GM12875 (cell line): ENCODE measurements at regions not wholly inside any gene's neighbourhood (a gene's known extent, or its start where the extent isn't known, plus 50 kb on each side); places are given as distances from the start of the nearest gene placed in this dataset.

Experiments
- H3K4me3 ChIP-seq: one replicate; pipeline ENCODE4 v1.5.1; 2011; ENCODE audit warnings: low read depth, low read length, control low read depth
- CTCF ChIP-seq: IDR thresholded peaks from 2 replicates; pipeline ENCODE4 v1.5.1; 2011; ENCODE audit warnings: low read depth, mild to moderate bottlenecking, control low read depth, inconsistent platforms, low read length, moderate library complexity, borderline replicate concordance; ENCODE audit not compliant: insufficient read depth

GRCh38 chr11:120041625-120042024 lies 96.3 kb downstream of the TRIM29 start:
- TF ChIP-seq CTCF, result no peak
- H3K4me3 ChIP-seq, result no peak overlapping the region

GRCh38 chr11:120040151-120040840 lies 97.6 kb downstream of the TRIM29 start:
- TF ChIP-seq CTCF, result no peak
- H3K4me3 ChIP-seq, result no peak overlapping the region

- TF ChIP-seq CTCF, result no peak
Observed at GRCh38 chr11:120039039-120039438, 98.9 kb downstream of the TRIM29 start.

GRCh38 chr11:120037111-120037510 lies 100.8 kb downstream of the TRIM29 start:
- no peak overlapping the region for H3K4me3 ChIP-seq
- no peak for TF ChIP-seq CTCF

More at GRCh38 chr11:120039039-120039438, 98.9 kb downstream of the TRIM29 start:
- H3K4me3 ChIP-seq, result no peak overlapping the region

GRCh38 chr11:120035756-120036155 lies 102.2 kb downstream of the TRIM29 start:
- no peak overlapping the region for H3K4me3 ChIP-seq
- TF ChIP-seq CTCF, result no peak

GRCh38 chr11:120034881-120035630 lies 102.9 kb downstream of the TRIM29 start:
- no peak overlapping the region for H3K4me3 ChIP-seq
- no peak for TF ChIP-seq CTCF

- no peak overlapping the region for H3K4me3 ChIP-seq
- no peak for TF ChIP-seq CTCF
Observed at GRCh38 chr11:120034176-120034875, 103.6 kb downstream of the TRIM29 start.
